ENCODE measurements at regions not wholly inside any gene's neighbourhood (a gene's known extent, or its start where the extent isn't known, plus 50 kb on each side); places are given as distances from the start of the nearest gene placed in this dataset.

GRCh38 chr5:57778501-57779091 lies 296.0 kb upstream of the ACTBL2 start:
- no peak for DNase-seq (ENCODE audit: extremely low read depth, low read depth)
- TF ChIP-seq CTCF (IDR thresholded peaks at IDR 0.05; ENCODE audit: low read depth, low read length) = no peak

- TF ChIP-seq CTCF (IDR thresholded peaks at IDR 0.05; ENCODE audit: low read depth, low read length) = no peak
- DNase-seq (ENCODE audit: extremely low read depth, low read depth) = no peak
These were observed 294.6 kb upstream of the ACTBL2 start for GRCh38 chr5:57777174-57777581.

- TF ChIP-seq CTCF (IDR thresholded peaks at IDR 0.05; ENCODE audit: low read depth, low read length) = no peak
These were observed 293.4 kb upstream of the ACTBL2 start for GRCh38 chr5:57776035-57776434.

GRCh38 chr5:57774439-57774838 lies 291.8 kb upstream of the ACTBL2 start:
- DNase-seq (ENCODE audit: extremely low read depth, low read depth) = no peak
- no peak for TF ChIP-seq CTCF (IDR thresholded peaks at IDR 0.05; ENCODE audit: low read depth, low read length)

More at GRCh38 chr5:57776035-57776434, 293.4 kb upstream of the ACTBL2 start:
- no peak for DNase-seq (ENCODE audit: extremely low read depth, low read depth)

- DNase-seq (ENCODE audit: extremely low read depth, low read depth) = no peak
- TF ChIP-seq CTCF (IDR thresholded peaks at IDR 0.05; ENCODE audit: low read depth, low read length) = no peak
These were observed 289.9 kb upstream of the ACTBL2 start for GRCh38 chr5:57772512-57772911.

- no peak for TF ChIP-seq CTCF (IDR thresholded peaks at IDR 0.05; ENCODE audit: low read depth, low read length)
- DNase-seq (ENCODE audit: extremely low read depth, low read depth) = no peak
These were observed 287.4 kb upstream of the ACTBL2 start for GRCh38 chr5:57770039-57770438.

GRCh38 chr5:57768745-57769144 lies 286.1 kb upstream of the ACTBL2 start:
- TF ChIP-seq CTCF (IDR thresholded peaks at IDR 0.05; ENCODE audit: low read depth, low read length) = no peak
- DNase-seq (ENCODE audit: extremely low read depth, low read depth) = no peak

All from AG09319 (cell line).